HG02623 (cell line): ENCODE measurements at regions not wholly inside any gene's neighbourhood (a gene's known extent, or its start where the extent isn't known, plus 50 kb on each side); places are given as distances from the start of the nearest gene placed in this dataset.

ENCODE experiments used
- ATAC-seq: cut with Tn5 transposase; IDR thresholded peaks from one replicate; pipeline ENCODE4 v1.9.1; 2021; ENCODE audit warnings: moderate library complexity; ENCODE audit not compliant: unreplicated experiment

- ATAC-seq = no peak
Observed at GRCh38 chr7:135831455-135832195, 83.0 kb upstream of the FAM180A start.

DNA sequence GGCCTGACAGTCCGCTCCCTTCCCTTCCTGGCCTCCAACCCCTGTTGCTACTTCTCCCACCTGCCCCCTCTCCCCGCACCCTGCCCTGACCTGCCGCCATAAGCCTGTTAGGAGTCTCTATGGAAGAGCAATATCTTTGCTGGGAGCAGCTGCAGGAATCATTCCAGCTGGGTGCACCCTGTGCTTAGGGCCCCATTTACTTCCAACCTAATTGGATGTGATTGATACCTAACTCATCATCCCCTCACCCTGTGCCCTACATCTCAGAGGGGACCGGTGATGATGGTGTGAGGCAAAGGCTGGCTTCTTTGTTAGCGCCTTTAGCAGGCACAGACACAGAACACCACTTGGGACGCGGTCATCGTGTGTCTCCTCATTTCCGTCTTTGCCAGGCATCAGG, 80.0 kb upstream of the FAM180A start:
- no peak for ATAC-seq

DNA sequence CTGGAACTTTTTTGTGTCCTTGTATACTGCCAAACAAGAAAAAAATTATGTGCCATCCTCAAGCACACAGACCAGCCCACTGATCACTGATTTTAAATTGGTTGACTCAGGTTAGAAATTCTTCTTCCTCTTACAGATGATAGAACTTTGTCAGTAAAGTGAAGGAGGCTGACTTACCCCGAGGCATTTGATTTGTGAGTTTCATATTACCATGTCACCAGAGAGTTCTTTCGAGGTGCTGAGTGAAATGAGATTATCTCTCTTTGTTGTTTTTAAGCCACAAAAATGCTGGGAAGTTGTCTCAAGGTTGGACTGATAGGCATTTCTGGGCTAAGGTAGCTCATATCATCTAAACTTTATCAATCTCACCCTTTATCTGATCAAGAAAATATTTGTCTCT, 78.8 kb upstream of the FAM180A start:
- no peak for ATAC-seq

DNA sequence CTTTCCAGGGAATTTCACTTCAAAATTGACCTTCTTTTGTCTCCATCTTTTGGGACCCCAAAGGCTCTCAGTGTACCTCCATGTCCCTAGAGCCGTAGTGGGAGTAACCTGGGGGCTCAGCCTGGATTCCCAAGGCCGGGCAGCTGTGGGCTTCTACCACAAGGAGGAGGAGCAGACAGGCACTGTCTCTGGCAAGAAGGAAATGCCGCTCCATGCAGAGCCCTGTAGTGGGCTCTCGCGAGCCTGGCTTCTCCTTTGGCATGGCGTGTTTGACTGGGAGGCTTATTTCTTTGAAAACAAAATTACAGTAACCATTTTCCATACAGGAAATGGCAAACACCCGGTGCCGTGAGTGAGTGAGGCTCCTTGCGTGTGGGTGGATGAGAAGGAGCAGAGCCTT, 76.8 kb upstream of the FAM180A start:
- no peak for ATAC-seq

- ATAC-seq = no peak
Observed at GRCh38 chr7:135822376-135822775, 73.8 kb upstream of the FAM180A start.

DNA sequence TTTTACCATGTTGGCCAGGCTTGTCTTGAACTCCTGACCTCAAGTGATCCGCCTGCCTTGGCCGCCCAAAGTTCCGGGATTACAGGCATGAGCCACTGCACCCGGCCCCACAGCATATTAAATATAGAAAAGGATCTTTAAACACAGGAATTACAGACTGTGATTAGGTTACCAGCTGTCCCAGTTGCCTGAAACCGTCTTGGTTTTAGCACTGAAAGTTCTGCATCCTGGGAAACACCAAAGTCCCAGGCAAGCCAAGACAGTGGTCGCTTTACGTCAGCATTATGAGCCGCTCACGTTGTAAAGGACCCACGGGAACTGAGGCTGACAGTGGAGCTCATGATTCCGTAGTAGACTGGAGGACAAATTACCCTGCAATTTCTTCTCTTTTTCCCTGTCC, 69.0 kb upstream of the FAM180A start:
- no peak for ATAC-seq

DNA sequence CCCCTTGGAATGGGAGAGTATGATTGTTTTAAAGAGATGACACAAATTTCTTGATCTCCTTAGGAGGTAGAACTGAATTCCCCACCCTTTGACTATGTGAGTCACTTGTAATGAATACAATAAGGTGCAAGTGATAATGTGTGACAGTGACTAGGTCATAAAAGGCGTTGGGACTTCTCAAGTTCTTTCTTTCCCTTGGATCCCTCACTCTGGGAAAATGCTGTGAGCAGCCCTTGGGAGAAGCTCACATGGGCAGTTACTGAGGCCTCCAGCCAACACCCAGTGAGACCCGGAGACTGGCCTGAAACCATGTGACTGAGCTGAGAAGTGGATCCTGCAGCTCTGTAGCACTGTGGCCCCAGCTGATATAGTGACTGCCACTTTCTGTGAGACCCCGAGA, 66.4 kb upstream of the FAM180A start:
- no peak for ATAC-seq

- ATAC-seq = no peak
Observed at GRCh38 chr7:135812148-135812547, 63.5 kb upstream of the FAM180A start.

DNA sequence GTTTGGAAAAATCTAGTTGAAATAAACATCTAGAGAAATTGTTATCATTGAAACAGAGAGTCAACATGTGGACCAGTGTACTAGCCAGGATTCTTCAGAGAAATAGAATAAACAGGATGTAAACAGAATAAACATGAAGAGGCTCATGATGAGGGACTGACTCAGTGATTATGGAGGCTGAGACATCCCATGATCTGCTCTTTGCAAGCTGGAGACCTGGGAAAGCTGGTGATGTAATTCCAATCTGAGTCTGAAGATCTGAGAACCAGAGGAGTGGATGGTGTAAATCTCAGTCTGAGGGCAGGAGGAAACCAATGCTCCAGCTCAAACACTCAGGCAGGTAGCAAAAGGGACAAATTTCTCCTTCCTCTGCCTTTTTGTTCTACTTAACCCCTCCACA, 62.9 kb upstream of the FAM180A start:
- ATAC-seq = no peak

- ATAC-seq = no peak
Observed at GRCh38 chr7:135808206-135808605, 59.6 kb upstream of the FAM180A start.

DNA sequence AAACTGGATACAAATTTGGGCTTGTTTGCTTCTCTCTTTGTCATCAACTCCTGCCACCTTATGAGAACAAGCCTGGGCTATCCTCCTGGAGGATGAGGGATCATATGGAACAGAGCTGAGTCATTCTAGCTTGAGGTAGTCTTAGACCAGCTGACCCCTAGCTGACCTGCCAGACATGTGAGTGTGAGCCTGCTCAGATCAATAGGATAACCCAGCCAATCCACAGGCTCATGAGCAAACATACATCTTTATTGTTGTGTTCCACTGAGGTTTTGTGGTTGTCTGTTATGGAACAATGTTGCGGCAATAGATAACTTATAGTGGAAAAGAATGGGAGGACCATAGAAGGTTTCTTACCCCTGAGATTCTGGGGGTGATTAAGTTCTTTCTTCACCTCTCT, 54.5 kb upstream of the FAM180A start:
- no peak for ATAC-seq

DNA sequence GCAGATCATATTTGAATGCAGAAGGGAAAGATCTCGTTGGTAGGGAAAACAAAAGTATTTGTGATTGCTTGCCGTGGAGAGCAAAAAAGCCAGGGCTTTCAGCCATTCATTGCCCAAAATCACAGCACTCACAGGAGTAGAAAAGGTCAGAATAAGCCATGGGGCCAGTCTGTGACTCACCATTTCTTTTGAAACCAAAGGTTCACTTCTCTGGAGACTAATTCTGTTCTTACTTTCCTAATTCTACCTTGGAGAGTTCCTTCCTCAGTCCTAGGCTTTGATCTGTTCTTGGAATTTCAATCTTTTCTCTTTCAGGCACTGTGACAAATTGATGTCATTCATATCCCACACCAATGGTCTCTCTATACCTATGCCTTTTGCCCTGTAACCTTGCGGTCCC, 54.1 kb upstream of the FAM180A start:
- no peak for ATAC-seq

GRCh38 chr7:135801877-135802276, 53.3 kb upstream of the FAM180A start:
- ATAC-seq = no peak

DNA sequence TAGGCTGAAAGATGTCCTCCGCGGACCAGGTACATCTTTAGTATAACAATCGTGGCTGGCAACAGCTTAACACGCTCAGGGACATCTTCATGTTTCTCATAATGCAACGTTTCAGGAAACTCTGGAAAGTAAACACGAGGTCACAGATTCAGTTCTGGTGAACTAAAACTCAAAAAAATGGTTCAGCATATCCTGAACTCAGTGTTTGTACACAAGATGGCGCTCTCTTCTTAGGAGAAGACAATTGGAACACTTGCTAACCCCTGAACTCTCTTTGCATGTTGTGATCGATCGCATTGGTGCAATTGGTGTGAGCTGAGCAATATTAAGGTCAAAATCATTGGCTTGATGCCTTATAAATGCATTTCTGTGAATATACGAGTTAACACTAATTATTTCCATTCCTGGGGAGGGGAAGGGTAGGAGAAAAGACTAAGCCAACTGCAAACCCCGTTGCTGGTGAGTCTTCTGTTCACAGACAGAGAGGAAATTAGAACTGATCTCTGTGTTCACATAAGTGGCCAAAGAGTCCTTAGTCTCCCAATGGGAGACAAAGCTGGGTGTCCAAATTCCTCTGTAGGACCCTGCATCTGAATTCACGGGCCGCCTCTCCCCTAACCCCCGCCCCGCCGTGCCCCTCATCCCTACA, 52.6 kb upstream of the FAM180A start:
- peak; percentile 77 for ATAC-seq

- no peak for ATAC-seq
Observed at GRCh38 chr7:135800560-135800959, 51.9 kb upstream of the FAM180A start.

- ATAC-seq = no peak
Observed at GRCh38 chr7:135799881-135800280, 51.3 kb upstream of the FAM180A start.
